Bronchial epithelial cell (primary cell): ENCODE measurements at regions not wholly inside any gene's neighbourhood (a gene's known extent, or its start where the extent isn't known, plus 50 kb on each side); places are given as distances from the start of the nearest gene placed in this dataset.

Experiments used
- DNase-seq: peaks from one replicate; pipeline ENCODE4 v3.0.0-alpha.2; 2010; ENCODE audit warnings: low read depth
- FAIRE-seq: peaks from 2 replicates; lab custom pipeline; 2011; peaks lifted over from hg19 to GRCh38; lab: Jason Lieb, UNC
- H3K27me3 ChIP-seq: 2 replicates; pipeline ENCODE4 v1.5.1; 2011; ENCODE audit warnings: low read length; ENCODE audit not compliant: control insufficient read depth, insufficient read depth
- H3K36me3 ChIP-seq: 2 replicates; pipeline ENCODE4 v1.5.1; 2011; ENCODE audit warnings: low read length; ENCODE audit not compliant: control insufficient read depth, insufficient read depth
- H3K4me3 ChIP-seq: 2 replicates; pipeline ENCODE4 v1.5.1; 2011; ENCODE audit warnings: mild to moderate bottlenecking, low read depth, low read length, control low read depth
- TF ChIP-seq, protein P1 (sequence below): IDR thresholded peaks from 2 replicates; pipeline ENCODE4 v1.5.1; 2011; ENCODE audit warnings: mild to moderate bottlenecking, moderate library complexity, low read length, control low read depth, inconsistent platforms; ENCODE audit not compliant: insufficient read depth, severe bottlenecking

- FAIRE-seq (no peak), DNase-seq (no peak)
- H3K4me3 ChIP-seq: no peak overlapping the region
- no peaks in the 10 kb centered on the region for H3K36me3 ChIP-seq
- TF ChIP-seq, protein P1, sequence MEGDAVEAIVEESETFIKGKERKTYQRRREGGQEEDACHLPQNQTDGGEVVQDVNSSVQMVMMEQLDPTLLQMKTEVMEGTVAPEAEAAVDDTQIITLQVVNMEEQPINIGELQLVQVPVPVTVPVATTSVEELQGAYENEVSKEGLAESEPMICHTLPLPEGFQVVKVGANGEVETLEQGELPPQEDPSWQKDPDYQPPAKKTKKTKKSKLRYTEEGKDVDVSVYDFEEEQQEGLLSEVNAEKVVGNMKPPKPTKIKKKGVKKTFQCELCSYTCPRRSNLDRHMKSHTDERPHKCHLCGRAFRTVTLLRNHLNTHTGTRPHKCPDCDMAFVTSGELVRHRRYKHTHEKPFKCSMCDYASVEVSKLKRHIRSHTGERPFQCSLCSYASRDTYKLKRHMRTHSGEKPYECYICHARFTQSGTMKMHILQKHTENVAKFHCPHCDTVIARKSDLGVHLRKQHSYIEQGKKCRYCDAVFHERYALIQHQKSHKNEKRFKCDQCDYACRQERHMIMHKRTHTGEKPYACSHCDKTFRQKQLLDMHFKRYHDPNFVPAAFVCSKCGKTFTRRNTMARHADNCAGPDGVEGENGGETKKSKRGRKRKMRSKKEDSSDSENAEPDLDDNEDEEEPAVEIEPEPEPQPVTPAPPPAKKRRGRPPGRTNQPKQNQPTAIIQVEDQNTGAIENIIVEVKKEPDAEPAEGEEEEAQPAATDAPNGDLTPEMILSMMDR: no peak
- H3K27me3 ChIP-seq: peaks cover 2% of the 10 kb centered on the region
Measured at GRCh38 chr16:86305440-86305839, 204.9 kb upstream of the FOXF1 start.

- no peak overlapping the region for H3K4me3 ChIP-seq
- DNase-seq (no peak), FAIRE-seq (no peak)
- H3K36me3 ChIP-seq: no peaks in the 10 kb centered on the region
- no peaks in the 10 kb centered on the region for H3K27me3 ChIP-seq
- TF ChIP-seq, protein P1: no peak
Measured at GRCh38 chr16:86306011-86306644, 204.2 kb upstream of the FOXF1 start.

DNA sequence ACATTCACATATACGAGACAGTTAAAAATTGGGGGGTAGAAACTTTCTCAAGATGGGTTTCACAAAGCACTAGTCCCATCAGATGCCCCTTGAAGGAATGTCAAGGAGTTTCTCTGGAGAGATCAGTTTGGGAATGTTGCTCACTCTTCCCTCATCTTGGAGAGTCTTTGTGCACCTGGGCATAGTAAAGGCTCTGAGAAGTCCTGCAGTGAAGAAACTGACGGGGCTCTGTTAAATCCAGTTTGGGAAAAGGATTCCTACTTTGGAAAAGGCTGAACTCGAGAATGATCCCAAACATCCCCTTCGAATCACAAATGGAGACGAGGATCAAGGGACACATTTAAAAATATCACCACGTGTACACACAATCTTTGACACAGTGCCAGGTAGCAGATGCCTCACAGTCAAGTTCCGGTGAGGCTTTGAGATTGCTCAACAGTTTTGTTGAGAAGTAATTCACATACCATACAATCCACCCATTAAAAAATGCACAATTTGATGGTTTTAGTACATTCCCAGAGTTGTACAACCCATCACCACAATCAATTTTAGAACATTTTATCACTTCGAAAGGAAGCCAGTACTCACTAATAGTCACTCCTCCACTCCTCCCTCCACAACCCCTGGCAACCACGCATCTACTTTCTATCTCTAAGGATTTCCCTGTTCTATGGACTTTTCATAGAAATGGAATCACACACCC is 203.4 kb upstream of the FOXF1 start:
- Histone ChIP-seq H3K36me3 (no peaks in the 10 kb centered on the region), H3K27me3 (no peaks in the 10 kb centered on the region), H3K4me3 (no peak overlapping the region)
- FAIRE-seq: no peak
- no peak for DNase-seq
- TF ChIP-seq, protein P1: no peak

DNA sequence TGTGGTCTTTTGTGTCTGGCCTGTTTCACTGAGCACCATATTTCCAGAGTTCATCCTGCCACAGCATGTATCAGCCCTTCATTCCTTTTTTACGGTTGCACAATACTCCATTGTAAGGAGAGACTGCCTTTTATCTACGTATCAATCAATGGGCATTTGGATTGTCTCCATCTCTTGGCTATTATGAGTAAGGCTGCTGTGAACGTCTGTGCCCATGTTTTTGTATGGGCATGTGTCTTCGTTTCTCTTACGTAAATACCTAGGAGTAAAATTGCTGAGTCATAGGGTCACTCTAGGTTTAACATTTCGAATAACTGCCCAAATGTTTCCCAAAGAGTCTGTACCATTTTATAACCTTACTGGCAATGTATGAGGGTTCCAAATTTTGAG is 202.8 kb upstream of the FOXF1 start:
- Histone ChIP-seq H3K36me3 (no peaks in the 10 kb centered on the region), H3K4me3 (no peak overlapping the region), H3K27me3 (no peaks in the 10 kb centered on the region)
- peak; percentile 64 for DNase-seq
- no peak for FAIRE-seq
- TF ChIP-seq, protein P1: no peak

DNA sequence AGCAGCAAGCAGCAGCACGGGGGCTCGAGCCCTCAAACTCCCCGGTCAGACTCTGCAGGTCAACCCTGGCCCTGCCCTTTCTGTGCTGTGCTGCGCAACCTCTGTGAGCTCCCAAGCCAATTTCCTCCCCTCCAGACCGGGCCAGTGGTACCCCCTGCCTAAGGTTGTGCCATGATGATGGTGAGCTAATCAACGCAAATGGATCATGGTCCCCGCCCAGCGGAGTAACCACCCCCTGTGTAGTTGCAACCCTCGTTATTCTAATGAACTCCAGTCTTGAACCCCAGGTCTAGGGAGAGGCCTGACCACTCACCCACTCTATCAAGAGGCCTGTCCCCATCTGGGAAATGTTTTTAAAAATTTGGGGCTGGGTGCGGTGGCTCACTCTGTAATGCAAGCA is 201.8 kb upstream of the FOXF1 start:
- DNase-seq (no peak), FAIRE-seq (peak; percentile 7)
- H3K4me3 ChIP-seq: no peak overlapping the region
- TF ChIP-seq, protein P1: no peak
- no peaks in the 10 kb centered on the region for H3K27me3 ChIP-seq
- H3K36me3 ChIP-seq: no peaks in the 10 kb centered on the region
